Glomerular visceral epithelial cell (primary cell): ENCODE measurements at regions not wholly inside any gene's neighbourhood (a gene's known extent, or its start where the extent isn't known, plus 50 kb on each side); places are given as distances from the start of the nearest gene placed in this dataset.
"Not testable (repeated sequence)": the region's sequence is repeated elsewhere in the genome, so short reads cannot be mapped to it uniquely, and the experiment has no call there.

ENCODE experiments used
- DNase-seq: peaks from one replicate; pipeline ENCODE4 v3.0.0-alpha.2; 2016; ENCODE audit errors: extremely low spot score

GRCh38 chr14:28603606-28604005 is 163.0 kb upstream of the FOXG1 start:
- no peak for DNase-seq

GRCh38 chr14:28607661-28608060 is 158.9 kb upstream of the FOXG1 start:
- DNase-seq: no peak

- no peak for DNase-seq
Measured at GRCh38 chr14:28608443-28608842, 158.1 kb upstream of the FOXG1 start.

- DNase-seq: peak; percentile 63
Measured at GRCh38 chr14:28608851-28609828, 157.4 kb upstream of the FOXG1 start.

GRCh38 chr14:28612414-28612813 is 154.2 kb upstream of the FOXG1 start:
- DNase-seq: no peak

GRCh38 chr14:28613532-28613931 is 153.1 kb upstream of the FOXG1 start:
- no peak for DNase-seq

GRCh38 chr14:28626780-28627179 is 139.8 kb upstream of the FOXG1 start:
- no peak for DNase-seq

GRCh38 chr14:28629328-28630004 is 137.1 kb upstream of the FOXG1 start:
- DNase-seq: no peak

- DNase-seq: no peak
Measured at GRCh38 chr14:28630100-28630499, 136.5 kb upstream of the FOXG1 start.

GRCh38 chr14:28635387-28635786 is 131.2 kb upstream of the FOXG1 start:
- peak; percentile 42 for DNase-seq

- not testable (repeated sequence) for DNase-seq
Measured at GRCh38 chr14:28635816-28636215, 130.8 kb upstream of the FOXG1 start.

- DNase-seq: not testable (repeated sequence)
Measured at GRCh38 chr14:28641189-28641588, 125.4 kb upstream of the FOXG1 start.

- DNase-seq: peak; percentile 9
Measured at GRCh38 chr14:28651148-28651547, 115.4 kb upstream of the FOXG1 start.

- DNase-seq: no peak
Measured at GRCh38 chr14:28652782-28653181, 113.8 kb upstream of the FOXG1 start.

GRCh38 chr14:28653521-28653920 is 113.1 kb upstream of the FOXG1 start:
- no peak for DNase-seq

GRCh38 chr14:28656704-28657255 is 109.8 kb upstream of the FOXG1 start:
- no peak for DNase-seq

- DNase-seq: peak; percentile 71
Measured at GRCh38 chr14:28661171-28661772, 105.3 kb upstream of the FOXG1 start.

- DNase-seq: no peak
Measured at GRCh38 chr14:28666961-28667360, 99.6 kb upstream of the FOXG1 start.

- no peak for DNase-seq
Measured at GRCh38 chr14:28671425-28671824, 95.2 kb upstream of the FOXG1 start.

GRCh38 chr14:28673056-28673455 is 93.5 kb upstream of the FOXG1 start:
- no peak for DNase-seq

GRCh38 chr14:28676479-28676878 is 90.1 kb upstream of the FOXG1 start:
- peak; percentile 64 for DNase-seq

GRCh38 chr14:28677381-28677780 is 89.2 kb upstream of the FOXG1 start:
- DNase-seq: no peak
